Activated CD8-positive, alpha-beta memory T cell treated with anti-CD3 and anti-CD28 coated beads for 36 hours (primary cell): ENCODE measurements at regions not wholly inside any gene's neighbourhood (a gene's known extent, or its start where the extent isn't known, plus 50 kb on each side); places are given as distances from the start of the nearest gene placed in this dataset.

ENCODE experiments used
- CTCF ChIA-PET: fragments of 350-600 bp; sonication (Branson Sonifier 250); formaldehyde crosslinking; loops from one replicate; lab custom pipeline; 2021; ENCODE audit warnings: antibody characterized with exemption; lab: Charles Lee
- POLR2A ChIA-PET: fragments of 350-600 bp; sonication (Branson Sonifier 250); formaldehyde crosslinking; loops from one replicate; lab custom pipeline; 2021; ENCODE audit warnings: antibody characterized with exemption; lab: Charles Lee

DNA sequence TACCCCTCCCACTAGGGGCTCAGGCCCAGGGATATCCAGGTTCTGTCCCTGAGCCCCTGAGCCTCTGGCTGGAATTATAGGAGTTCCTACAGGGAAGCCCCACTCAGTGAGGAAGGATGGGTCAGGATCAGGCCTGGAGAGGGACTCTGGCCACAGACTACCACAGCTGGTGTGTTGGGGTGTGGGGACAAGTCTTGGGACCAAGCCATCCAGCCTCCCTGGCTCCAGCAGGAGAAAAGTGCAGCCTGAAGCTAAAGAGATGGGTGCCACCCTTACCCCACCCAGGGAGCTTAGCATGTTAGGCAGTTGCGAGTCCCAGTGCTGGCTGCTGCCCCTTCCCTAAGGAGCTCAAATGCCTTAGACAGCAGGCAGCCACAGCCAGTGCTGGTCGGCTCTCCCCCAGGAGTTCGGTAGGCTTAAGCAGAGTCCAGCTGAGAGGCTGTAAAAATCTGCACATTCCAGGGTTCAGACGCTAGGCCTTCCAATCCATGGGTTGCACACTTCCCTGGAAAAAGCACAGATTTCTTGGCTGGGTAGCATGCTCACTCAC is 96.2 kb upstream of the CYYR1 start:
- CTCF ChIA-PET: no interaction called here

DNA sequence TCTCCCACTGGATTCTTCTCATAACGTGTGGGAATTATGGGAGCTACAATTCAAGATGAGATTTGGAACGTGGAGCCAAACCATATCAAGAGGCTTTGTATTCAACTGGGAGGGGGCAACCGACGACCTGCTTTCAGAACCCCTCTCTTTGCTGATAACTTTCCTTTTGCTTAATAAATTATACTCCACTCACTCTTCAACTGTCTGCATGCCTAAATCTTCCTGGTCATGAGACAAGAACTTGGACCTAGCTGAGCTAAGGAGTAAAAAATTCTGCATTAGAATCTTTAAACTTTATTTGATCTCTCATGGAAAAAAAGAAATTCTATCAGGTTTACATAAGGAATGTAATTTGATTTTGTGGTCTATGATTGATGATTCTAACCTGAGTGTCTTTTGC is 86.7 kb upstream of the CYYR1 start:
- POLR2A ChIA-PET: no interaction called here
- CTCF ChIA-PET: no interaction called here

More for the DNA sequence above, 96.2 kb upstream of the CYYR1 start:
- POLR2A ChIA-PET: no interaction called here

DNA sequence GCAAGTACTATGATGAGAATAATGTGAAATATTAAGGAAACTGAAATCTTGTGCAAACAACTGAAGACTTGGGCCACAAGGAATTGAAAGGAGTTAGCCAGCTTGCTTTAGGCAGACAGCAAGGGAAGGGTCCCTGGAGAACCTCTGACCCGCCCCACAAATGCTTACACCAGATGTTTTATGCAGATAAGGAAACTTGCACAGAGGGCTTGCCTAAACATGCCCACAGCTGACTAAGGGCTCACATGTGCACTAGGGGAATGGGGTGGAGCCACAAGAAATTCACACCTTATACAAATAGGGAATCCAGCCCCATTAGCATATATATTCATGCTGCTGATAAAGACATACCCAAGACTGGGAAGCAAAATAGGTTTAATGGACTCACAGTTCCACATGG is 86.1 kb upstream of the CYYR1 start:
- CTCF ChIA-PET: no interaction called here
- POLR2A ChIA-PET: no interaction called here

DNA sequence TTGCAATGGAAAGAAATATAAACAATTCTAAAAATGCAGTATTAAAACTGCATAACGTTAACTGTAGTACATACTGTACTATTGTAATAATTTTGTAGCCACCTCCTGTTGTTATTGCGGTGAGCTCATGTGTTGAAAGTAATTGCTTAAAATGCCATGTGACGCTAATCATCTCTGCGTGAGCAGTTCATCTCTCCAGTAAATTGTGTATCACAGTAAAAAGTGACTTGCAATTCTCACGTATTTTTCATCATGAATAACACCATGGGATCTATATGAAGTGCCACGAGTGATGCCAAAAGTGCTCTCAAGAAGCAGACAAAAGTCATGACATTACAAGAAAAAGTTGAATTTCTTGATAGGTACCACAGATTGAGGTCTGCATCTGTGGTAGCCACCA is 82.4 kb upstream of the CYYR1 start:
- CTCF ChIA-PET: no interaction called here
- POLR2A ChIA-PET: interaction anchor here (0.8 kb wide), 1 partner anchor 54 kb away, joined by 3 read pairs; no protein-coding TSS in a partner anchor

DNA sequence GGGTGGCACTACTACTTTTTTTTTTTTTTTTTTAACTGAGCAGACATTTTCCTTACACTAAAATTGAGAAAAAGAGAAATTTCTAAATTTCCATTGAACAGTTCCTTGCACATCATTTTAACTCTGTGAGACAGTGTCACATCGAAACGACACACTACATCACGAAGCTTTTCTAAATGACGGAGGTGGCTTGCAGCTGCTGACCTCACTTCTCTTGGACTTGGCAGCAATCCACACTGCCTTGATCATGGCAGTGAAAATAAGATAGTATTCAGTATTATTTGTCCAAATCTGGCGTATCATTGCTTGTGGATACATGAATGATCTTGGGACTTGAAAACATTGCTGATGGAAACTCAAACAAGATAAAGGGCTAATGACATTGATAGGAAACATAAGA is 80.3 kb upstream of the CYYR1 start:
- ChIA-PET POLR2A (no interaction called here), CTCF (no interaction called here)

DNA sequence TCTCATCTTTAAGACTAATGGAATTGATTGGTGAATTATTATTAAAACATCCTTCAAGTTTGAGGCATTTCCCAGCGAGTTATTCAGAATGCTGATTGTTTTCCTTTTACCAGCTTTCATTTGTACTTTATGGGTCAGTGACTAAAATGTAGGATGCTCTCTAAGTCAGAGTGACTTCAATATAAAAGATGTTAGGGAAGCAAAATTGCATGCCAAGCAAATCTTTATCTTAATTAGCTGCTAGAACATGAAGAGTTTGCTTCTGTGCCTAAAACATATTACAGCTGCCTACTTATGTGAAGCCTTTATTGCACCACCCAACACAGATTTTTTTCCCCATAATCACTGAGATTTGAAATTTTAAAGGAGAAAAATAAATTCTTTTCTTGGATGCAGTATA is 79.8 kb upstream of the CYYR1 start:
- ChIA-PET POLR2A (no interaction called here), CTCF (no interaction called here)

DNA sequence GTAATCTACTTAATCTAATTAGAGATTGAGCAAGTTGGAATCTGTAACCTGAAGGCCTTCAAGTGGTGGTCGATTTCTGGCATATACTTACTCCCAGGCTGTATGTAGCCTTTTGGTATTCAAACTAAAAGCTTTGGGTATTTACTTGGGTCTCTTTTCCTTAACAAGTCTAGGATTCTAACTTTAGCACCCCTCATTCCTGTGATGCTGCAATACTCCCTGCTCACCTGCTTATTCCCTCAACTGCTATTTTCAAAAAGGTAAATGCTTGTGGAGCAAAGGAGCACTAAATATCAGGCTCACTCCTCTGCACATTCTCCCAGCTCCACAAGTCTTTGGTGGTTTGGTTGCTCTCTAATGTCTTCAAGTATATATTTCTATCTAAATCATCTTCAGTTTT is 68.0 kb upstream of the CYYR1 start:
- ChIA-PET CTCF (no interaction called here), POLR2A (no interaction called here)

DNA sequence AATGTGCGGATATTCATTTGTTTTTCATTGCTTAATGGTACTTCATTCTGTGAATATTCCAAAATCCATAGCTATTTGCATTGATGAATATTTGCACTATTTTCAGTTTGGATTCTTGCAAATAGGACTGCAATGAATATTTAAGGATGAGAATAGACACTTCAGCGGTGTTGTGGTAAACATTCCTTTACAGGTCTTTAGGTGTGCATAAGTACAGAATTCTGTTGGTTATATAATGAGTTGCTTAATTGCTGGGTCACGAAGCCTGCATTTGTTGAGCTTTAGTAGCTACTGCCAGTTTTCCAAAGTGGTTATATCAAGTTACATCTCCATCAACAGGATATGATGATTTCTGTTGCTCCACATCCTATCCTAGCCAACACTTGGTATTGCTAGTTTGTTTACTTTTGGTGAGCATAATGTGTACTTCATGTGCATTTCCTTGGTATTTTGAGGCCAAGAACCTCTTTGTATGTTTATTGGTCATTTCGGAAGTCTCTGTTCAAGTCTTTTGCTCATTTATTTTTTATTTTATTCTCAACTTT is 64.2 kb upstream of the CYYR1 start:
- CTCF ChIA-PET: no interaction called here
- POLR2A ChIA-PET: no interaction called here

DNA sequence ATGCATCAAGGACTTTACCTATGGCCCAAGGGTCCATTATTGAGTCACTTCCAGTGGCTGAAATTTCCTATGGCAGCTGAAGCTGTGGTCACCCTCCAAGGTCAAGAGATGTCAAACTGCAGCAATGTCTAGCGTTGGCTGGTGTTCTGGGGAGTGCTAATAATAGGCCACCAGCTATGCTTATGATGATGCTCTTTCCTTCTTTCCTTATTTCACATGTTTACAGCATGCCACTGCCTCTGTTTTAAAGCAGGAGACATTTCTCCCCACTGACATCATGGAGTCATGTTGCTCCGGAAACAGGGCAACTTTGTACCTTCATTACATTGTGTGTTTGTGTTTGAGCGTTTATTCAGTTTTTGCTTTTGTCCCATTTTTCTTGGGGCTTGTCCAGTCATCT is 62.6 kb upstream of the CYYR1 start:
- ChIA-PET CTCF (no interaction called here), POLR2A (no interaction called here)

DNA sequence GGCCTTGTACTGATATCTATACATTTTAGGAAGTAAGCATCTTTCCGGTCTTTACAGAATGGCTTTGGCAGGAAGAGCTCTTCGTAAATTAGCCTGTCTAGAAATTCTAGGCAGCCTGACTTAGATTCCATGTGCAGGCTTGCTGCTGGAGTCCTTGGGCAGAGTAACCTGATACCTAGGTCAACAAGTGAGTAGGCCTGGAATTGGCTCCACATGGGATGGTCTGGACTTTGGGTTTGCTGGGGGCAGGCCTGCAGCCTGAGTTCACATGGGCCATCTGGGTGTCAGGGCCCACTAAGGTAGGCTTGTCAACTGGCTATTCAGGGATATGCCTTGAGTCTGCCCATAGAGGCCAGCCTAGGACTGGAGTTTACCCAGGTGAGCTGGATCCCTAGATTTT is 59.6 kb upstream of the CYYR1 start:
- CTCF ChIA-PET: no interaction called here

DNA sequence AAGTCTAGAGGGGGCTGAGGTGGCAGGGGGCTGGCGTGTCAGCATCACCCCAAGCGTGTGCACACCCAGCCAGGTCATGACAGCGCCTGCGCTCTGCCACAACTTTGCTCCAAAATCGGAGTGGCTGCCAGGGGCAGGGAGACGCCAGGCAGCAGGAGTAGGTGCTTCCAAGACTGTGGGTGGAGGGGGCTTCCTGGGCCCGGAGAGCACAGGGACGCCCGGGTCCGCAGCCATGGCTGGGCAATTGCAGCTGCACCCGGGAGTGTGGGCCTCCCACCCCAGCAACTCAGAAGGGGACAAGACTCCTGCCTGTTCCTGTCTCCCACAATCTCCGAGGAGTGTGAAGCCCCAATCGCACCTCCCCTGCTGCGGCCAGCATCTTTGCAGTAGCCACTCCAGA is 53.1 kb upstream of the CYYR1 start:
- ChIA-PET POLR2A (no interaction called here), CTCF (no interaction called here)

More for the DNA sequence above, 59.6 kb upstream of the CYYR1 start:
- POLR2A ChIA-PET: no interaction called here

DNA sequence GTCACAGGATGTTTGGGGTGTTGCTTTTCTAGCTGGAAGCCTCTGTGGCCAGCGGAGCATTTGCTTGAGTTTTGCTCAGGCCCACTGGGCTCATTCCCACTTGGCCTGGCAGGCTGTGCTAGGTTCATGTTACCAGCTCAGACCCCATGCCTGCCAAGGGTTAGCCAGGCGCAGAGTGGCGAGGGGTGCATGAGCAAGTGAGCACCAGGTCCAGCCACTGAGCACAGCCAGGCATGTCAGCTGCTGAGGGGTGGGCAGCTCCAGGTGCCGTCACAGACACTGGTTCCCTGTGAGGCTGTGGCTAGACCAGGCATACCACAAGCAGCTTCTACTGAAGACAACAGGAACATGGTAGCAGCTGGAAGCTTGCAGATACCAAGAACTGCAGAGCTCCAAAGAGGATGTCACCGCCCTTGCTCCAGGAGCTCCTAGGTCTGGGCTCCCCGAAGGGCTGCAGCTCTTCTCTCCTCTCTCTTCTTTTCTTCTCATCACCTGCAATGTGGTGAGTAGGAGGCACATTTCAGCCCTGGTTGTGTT is 52.0 kb upstream of the CYYR1 start:
- ChIA-PET CTCF (no interaction called here), POLR2A (no interaction called here)
